ENCODE measurements at regions not wholly inside any gene's neighbourhood (a gene's known extent, or its start where the extent isn't known, plus 50 kb on each side); places are given as distances from the start of the nearest gene placed in this dataset.

GRCh38 chr15:93219859-93220420, 130.9 kb upstream of the RGMA start:
- Histone ChIP-seq H2AFZ (ENCODE audit: low read depth, low read length) (no peak overlapping the region), H3K27ac (ENCODE audit: extremely low read depth, low read depth, low read length) (no peak overlapping the region), H3K4me3 (no peak overlapping the region), H3K9ac (ENCODE audit: insufficient read depth in 1 of 2, low read depth in 2 of 2, low read length in 2 of 2) (no peak overlapping the region), H4K20me1 (replicated peaks; ENCODE audit: control insufficient read depth, insufficient read depth, low read length) (no peaks in the 10 kb centered on the region; the same call in 1 of the 2 replicates), H3K36me3 (ENCODE audit: control insufficient read depth, insufficient read depth, low read length) (no peaks in the 10 kb centered on the region), H3K9me3 (replicated peaks; ENCODE audit: control insufficient read depth, insufficient read depth, low read depth, low read length) (no peaks in the 10 kb centered on the region), H3K27me3 (ENCODE audit: control insufficient read depth in 2 of 2, insufficient read depth in 2 of 2, low read length in 2 of 2) (no peaks in the 10 kb centered on the region), H3K4me1 (replicated peaks in 1 of 2; ENCODE audit: control insufficient read depth in 2 of 2, insufficient read depth in 2 of 2, low read length in 2 of 2) (no peaks in the 10 kb centered on the region), H3K4me2 (ENCODE audit: insufficient read depth, low read length) (no peak overlapping the region), H3K79me2 (ENCODE audit: control insufficient read depth, insufficient read depth, low read length) (no peaks in the 10 kb centered on the region), H3K9me1 (ENCODE audit: control insufficient read depth, insufficient read depth, low read length) (no peaks in the 10 kb centered on the region)
- intact Hi-C loops (cut with micrococcal nuclease) (no loop called here), in situ Hi-C loops (cut with MboI) (no loop called here)
- CTCF ChIA-PET (ENCODE audit: low intra/inter-chr PET ratio), result no interaction called here
- ATAC-seq (no peak), DNase-seq (ENCODE audit: extremely low read depth in 1 of 4, low spot score in 3 of 4) (no peak), FAIRE-seq (no peak)
- POLR2A ChIA-PET, result interaction anchor here (0.7 kb wide), 1 partner anchor 61 kb away, joined by 3 read pairs; no protein-coding TSS in a partner anchor
- no TSS peak for BruUV-seq (replicated peaks)
- 0% methylated on average over 2 of the region's 2 CpGs for WGBS (ENCODE audit: insufficient coverage, low coverage, missing lambda C conversion rate)
- TF ChIP-seq GTF3C2 (IDR thresholded peaks at IDR 0.05; ENCODE audit: borderline replicate concordance, extremely low read depth, insufficient read length) (no peak), HSF4 (CRISPR knock-in tag; IDR thresholded peaks at IDR 0.05; ENCODE audit: borderline replicate concordance) (no peak), ZNF696 (CRISPR knock-in tag; conservative IDR thresholded peaks at IDR 0.05) (no peak), POLR2G (IDR thresholded peaks at IDR 0.05; ENCODE audit: low read depth, low read length) (no peak), E2F6 (IDR thresholded peaks at IDR 0.05; ENCODE audit: borderline replicate concordance in 1 of 2, extremely low read depth in 1 of 2, insufficient read depth in 1 of 2, insufficient read length in 1 of 2, low read depth in 1 of 2, low read length in 1 of 2, poor library complexity in 1 of 2, severe bottlenecking in 1 of 2) (no peak), REST (IDR thresholded peaks at IDR 0.05; ENCODE audit: borderline replicate concordance) (no peak), REST (CRISPR knock-in tag; IDR thresholded peaks at IDR 0.05; ENCODE audit: low read depth) (no peak), GTF2A2 (tag; IDR thresholded peaks at IDR 0.05) (no peak)

All from K562 (cell line).